ENCODE measurements at regions not wholly inside any gene's neighbourhood (a gene's known extent, or its start where the extent isn't known, plus 50 kb on each side); places are given as distances from the start of the nearest gene placed in this dataset.

DNA sequence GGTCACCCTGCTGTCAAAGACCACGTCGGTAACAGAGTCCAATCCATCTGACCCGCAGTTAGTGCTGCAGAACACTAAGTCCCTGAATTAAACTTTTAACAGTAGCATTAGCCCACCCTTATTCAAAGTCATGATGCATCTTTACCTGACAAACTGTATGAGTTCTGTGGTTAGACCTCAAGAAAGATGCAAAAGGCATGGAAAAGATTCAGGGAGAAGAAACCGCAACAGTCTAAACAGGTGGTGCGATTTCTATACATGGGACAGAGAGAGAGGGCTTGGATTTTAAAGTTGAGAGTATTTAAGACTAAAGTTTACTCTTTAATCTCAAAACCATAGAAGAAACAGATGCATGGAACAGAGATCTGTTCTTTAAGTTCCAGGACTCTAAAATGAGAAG lies 103.3 kb upstream of the NFE2L3 start:
- H3K27ac Mint-ChIP-seq: no peak overlapping the region
- DNase-seq (ENCODE audit: low spot score in 2 of 2, unreplicated experiment in 2 of 2): no peak
- peaks cover 23% of the 10 kb centered on the region for H3K9me3 Mint-ChIP-seq
- no peaks in the 10 kb centered on the region for H3K36me3 Mint-ChIP-seq
- no peak overlapping the region for H3K4me3 Mint-ChIP-seq
- H3K27me3 Mint-ChIP-seq (ENCODE audit: low read depth): peaks cover 10% of the 10 kb centered on the region
- H3K4me1 Mint-ChIP-seq: no peaks in the 10 kb centered on the region
- TF ChIP-seq, protein P1, sequence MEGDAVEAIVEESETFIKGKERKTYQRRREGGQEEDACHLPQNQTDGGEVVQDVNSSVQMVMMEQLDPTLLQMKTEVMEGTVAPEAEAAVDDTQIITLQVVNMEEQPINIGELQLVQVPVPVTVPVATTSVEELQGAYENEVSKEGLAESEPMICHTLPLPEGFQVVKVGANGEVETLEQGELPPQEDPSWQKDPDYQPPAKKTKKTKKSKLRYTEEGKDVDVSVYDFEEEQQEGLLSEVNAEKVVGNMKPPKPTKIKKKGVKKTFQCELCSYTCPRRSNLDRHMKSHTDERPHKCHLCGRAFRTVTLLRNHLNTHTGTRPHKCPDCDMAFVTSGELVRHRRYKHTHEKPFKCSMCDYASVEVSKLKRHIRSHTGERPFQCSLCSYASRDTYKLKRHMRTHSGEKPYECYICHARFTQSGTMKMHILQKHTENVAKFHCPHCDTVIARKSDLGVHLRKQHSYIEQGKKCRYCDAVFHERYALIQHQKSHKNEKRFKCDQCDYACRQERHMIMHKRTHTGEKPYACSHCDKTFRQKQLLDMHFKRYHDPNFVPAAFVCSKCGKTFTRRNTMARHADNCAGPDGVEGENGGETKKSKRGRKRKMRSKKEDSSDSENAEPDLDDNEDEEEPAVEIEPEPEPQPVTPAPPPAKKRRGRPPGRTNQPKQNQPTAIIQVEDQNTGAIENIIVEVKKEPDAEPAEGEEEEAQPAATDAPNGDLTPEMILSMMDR (IDR thresholded peaks at IDR 0.05; ENCODE audit: unreplicated experiment): no peak

DNA sequence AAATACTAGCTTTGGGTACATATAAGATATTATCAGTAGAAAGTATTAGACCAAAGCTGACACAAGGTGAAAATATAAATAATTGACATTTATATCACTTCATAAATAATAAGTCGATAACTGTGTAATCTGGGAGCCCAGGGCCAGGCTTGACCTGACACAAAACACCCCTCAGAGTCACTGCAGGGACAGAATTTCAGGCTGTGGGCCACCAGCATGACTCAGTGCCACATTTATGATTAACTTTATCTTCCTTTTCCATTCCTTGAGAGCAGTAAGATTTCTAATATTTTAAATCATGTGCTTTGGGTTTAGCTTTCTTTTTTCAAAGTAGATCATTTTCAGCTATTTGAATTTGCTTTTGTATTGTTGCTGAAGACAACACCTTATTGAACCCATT lies 102.9 kb upstream of the NFE2L3 start:
- peaks cover 23% of the 10 kb centered on the region for H3K9me3 Mint-ChIP-seq
- peaks cover 6% of the 10 kb centered on the region for H3K27me3 Mint-ChIP-seq (ENCODE audit: low read depth)
- no peak for DNase-seq (ENCODE audit: low spot score in 2 of 2, unreplicated experiment in 2 of 2)
- H3K36me3 Mint-ChIP-seq: no peaks in the 10 kb centered on the region
- no peak overlapping the region for H3K27ac Mint-ChIP-seq
- H3K4me1 Mint-ChIP-seq: no peaks in the 10 kb centered on the region
- TF ChIP-seq, protein P1 (IDR thresholded peaks at IDR 0.05; ENCODE audit: unreplicated experiment): no peak
- no peak overlapping the region for H3K4me3 Mint-ChIP-seq

DNA sequence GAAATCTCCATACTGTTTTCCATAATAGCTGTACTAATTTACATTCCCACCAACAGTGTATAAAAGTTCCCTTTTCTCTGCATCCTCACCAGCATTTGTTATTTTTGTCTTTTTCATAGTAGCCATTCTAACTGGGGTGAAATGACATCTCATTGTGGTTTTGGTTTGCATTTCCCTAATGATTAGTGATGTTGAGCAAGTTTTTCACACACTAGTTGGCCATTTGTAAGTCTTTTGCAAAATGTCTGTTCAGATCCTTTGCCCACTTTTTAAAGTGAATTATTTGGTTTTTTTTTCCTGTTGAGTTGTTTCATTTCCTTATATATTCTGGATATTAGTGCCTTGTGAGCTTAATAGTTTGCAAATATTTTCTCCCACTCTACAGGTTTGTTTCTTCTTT lies 101.0 kb upstream of the NFE2L3 start:
- peaks cover 23% of the 10 kb centered on the region for H3K9me3 Mint-ChIP-seq
- DNase-seq (ENCODE audit: low spot score in 2 of 2, unreplicated experiment in 2 of 2): no peak
- H3K4me3 Mint-ChIP-seq: no peak overlapping the region
- no peak overlapping the region for H3K27ac Mint-ChIP-seq
- no peaks in the 10 kb centered on the region for H3K4me1 Mint-ChIP-seq
- peaks cover 1% of the 10 kb centered on the region for H3K27me3 Mint-ChIP-seq (ENCODE audit: low read depth)
- TF ChIP-seq, protein P1 (IDR thresholded peaks at IDR 0.05; ENCODE audit: unreplicated experiment): no peak
- H3K36me3 Mint-ChIP-seq: no peaks in the 10 kb centered on the region

DNA sequence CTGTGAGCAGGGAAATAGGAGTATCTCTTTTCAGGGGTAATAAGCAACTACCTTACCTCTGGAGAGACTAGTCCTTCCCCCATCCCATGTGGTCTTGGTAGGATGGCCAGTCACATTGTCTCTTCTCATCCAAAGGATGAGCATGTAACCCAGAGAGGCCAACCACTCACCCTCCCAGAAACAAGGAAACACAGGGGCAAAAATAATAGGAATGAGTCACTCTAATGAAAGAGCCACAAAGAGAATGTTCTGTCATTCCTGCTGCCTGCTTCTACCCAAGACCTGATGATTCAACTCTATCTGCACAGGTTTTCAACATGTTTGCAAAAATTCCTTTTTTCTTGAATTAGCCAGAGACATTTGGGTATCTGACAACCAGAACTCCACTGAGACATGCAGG lies 99.3 kb upstream of the NFE2L3 start:
- TF ChIP-seq, protein P1 (IDR thresholded peaks at IDR 0.05; ENCODE audit: unreplicated experiment): no peak
- no peak for DNase-seq (ENCODE audit: low spot score in 2 of 2, unreplicated experiment in 2 of 2)
- H3K27me3 Mint-ChIP-seq (ENCODE audit: low read depth): peaks cover 1% of the 10 kb centered on the region
- peaks cover 23% of the 10 kb centered on the region for H3K9me3 Mint-ChIP-seq
- no peaks in the 10 kb centered on the region for H3K4me1 Mint-ChIP-seq
- no peak overlapping the region for H3K4me3 Mint-ChIP-seq
- no peaks in the 10 kb centered on the region for H3K36me3 Mint-ChIP-seq
- no peak overlapping the region for H3K27ac Mint-ChIP-seq

DNA sequence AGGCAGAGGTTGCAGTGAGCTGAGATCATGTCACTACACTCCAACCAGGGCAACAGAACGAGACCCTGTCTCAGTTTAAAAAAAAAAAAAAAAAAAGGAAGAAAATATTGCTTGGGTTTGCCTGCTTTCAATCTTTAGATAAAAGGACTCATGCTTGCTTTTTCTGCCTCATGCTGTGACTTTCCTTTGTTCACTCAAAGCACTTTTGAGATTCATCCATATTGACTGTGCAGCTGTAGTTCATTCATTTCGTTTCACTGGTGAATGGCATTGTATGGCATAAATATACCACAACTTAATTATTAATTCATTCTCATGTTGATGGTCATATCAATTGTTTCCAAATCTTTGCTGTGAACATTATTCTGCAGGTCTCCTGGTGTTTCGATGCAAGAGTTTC lies 97.6 kb upstream of the NFE2L3 start:
- TF ChIP-seq, protein P1 (IDR thresholded peaks at IDR 0.05; ENCODE audit: unreplicated experiment): no peak
- H3K9me3 Mint-ChIP-seq: peaks cover 23% of the 10 kb centered on the region
- H3K36me3 Mint-ChIP-seq: no peaks in the 10 kb centered on the region
- H3K27ac Mint-ChIP-seq: no peak overlapping the region
- no peak for DNase-seq (ENCODE audit: low spot score in 2 of 2, unreplicated experiment in 2 of 2)
- H3K27me3 Mint-ChIP-seq (ENCODE audit: low read depth): peaks cover 1% of the 10 kb centered on the region
- no peak overlapping the region for H3K4me3 Mint-ChIP-seq
- no peaks in the 10 kb centered on the region for H3K4me1 Mint-ChIP-seq

DNA sequence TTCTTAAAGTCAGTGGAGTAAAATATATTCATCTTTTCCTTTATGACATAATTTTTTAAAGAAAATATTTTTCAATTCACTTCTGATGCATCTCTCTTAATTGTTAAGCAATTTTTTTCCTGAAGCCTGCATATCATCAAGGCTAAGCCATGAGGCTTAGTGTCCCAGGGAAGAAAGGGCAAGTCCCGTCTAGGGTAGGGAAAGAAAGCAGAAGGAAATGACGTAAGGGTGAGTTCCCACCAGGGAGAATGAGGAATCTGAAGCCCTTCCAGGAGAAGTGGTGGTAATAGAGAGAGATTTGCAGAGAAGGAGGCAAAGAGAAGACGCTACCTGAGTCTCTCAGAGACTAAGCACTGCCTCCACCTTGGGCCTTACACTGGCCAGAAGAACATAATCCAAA lies 96.8 kb upstream of the NFE2L3 start:
- DNase-seq (ENCODE audit: low spot score in 2 of 2, unreplicated experiment in 2 of 2): no peak
- H3K4me1 Mint-ChIP-seq: no peaks in the 10 kb centered on the region
- no peak overlapping the region for H3K27ac Mint-ChIP-seq
- H3K36me3 Mint-ChIP-seq: no peaks in the 10 kb centered on the region
- H3K4me3 Mint-ChIP-seq: no peak overlapping the region
- peaks cover 23% of the 10 kb centered on the region for H3K9me3 Mint-ChIP-seq
- no peaks in the 10 kb centered on the region for H3K27me3 Mint-ChIP-seq (ENCODE audit: low read depth)
- TF ChIP-seq, protein P1 (IDR thresholded peaks at IDR 0.05; ENCODE audit: unreplicated experiment): no peak

Measured in mesothelial cell of epicardium (in vitro differentiated cells).